ENCODE measurements at regions not wholly inside any gene's neighbourhood (a gene's known extent, or its start where the extent isn't known, plus 50 kb on each side); places are given as distances from the start of the nearest gene placed in this dataset.

- H3K4me1 ChIP-seq (ENCODE audit: control insufficient read depth in 1 of 2, low read depth in 2 of 2), result peaks cover 0 to 12% of the 10 kb centered on the region in 2 donors
- no peak for ATAC-seq (ENCODE audit: insufficient number of reproducible peaks, low FRiP score, low read depth)
- peak overlapping the region in 1 of 2 donors; percentile 21 for H3K27ac ChIP-seq
- H3K36me3 ChIP-seq, result no peaks in the 10 kb centered on the region
- H3K9me3 ChIP-seq, result no peaks in the 10 kb centered on the region
- H3K4me3 ChIP-seq, result peak overlapping the region; percentile 67
- no peaks in the 10 kb centered on the region for H3K27me3 ChIP-seq (replicated peaks; ENCODE audit: insufficient read depth)
- no peak for DNase-seq (ENCODE audit: low spot score)
- TF ChIP-seq, protein P1, sequence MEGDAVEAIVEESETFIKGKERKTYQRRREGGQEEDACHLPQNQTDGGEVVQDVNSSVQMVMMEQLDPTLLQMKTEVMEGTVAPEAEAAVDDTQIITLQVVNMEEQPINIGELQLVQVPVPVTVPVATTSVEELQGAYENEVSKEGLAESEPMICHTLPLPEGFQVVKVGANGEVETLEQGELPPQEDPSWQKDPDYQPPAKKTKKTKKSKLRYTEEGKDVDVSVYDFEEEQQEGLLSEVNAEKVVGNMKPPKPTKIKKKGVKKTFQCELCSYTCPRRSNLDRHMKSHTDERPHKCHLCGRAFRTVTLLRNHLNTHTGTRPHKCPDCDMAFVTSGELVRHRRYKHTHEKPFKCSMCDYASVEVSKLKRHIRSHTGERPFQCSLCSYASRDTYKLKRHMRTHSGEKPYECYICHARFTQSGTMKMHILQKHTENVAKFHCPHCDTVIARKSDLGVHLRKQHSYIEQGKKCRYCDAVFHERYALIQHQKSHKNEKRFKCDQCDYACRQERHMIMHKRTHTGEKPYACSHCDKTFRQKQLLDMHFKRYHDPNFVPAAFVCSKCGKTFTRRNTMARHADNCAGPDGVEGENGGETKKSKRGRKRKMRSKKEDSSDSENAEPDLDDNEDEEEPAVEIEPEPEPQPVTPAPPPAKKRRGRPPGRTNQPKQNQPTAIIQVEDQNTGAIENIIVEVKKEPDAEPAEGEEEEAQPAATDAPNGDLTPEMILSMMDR (IDR thresholded peaks at IDR 0.05), result no peak
Measured at GRCh38 chr3:66154444-66154861, 66.3 kb upstream of the SLC25A26 start.

- DNase-seq (ENCODE audit: low spot score) (no peak), ATAC-seq (ENCODE audit: insufficient number of reproducible peaks, low FRiP score, low read depth) (no peak)
- Histone ChIP-seq H3K4me3 (peak overlapping the region; percentile 67), H3K27ac (peak overlapping the region; percentile 14 to 21), H3K27me3 (replicated peaks; ENCODE audit: insufficient read depth) (no peaks in the 10 kb centered on the region), H3K9me3 (no peaks in the 10 kb centered on the region), H3K36me3 (no peaks in the 10 kb centered on the region), H3K4me1 (ENCODE audit: control insufficient read depth in 1 of 2, low read depth in 2 of 2) (peaks cover 0 to 12% of the 10 kb centered on the region in 2 donors)
- TF ChIP-seq, protein P1 (IDR thresholded peaks at IDR 0.05), result no peak
Measured at GRCh38 chr3:66153481-66154443, 67.0 kb upstream of the SLC25A26 start.

DNA sequence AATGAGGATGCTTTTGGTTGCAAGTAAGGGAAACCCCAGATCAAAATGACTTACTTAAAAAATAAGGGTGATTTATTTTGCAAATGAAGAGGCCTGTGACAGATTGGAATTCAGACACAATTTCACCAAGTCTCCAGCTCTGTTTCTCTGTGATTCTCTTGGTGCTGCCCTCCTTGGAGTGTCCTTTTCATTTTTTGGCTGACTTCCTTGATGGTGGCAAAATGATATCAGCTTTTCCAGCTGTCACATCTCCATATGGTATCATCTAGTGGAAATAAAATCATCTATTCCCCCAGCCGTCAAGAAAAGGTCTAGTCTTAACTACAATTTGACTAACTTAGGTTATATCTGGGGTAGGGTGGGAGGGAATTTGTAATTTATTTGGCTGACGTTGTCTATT is 68.5 kb upstream of the SLC25A26 start:
- TF ChIP-seq, protein P1 (IDR thresholded peaks at IDR 0.05), result no peak
- ATAC-seq (ENCODE audit: insufficient number of reproducible peaks, low FRiP score, low read depth), result no peak
- no peak overlapping the region for H3K27ac ChIP-seq
- H3K27me3 ChIP-seq (replicated peaks; ENCODE audit: insufficient read depth), result no peaks in the 10 kb centered on the region
- H3K4me1 ChIP-seq (ENCODE audit: control insufficient read depth in 1 of 2, low read depth in 2 of 2), result peaks cover 0 to 12% of the 10 kb centered on the region in 2 donors
- DNase-seq (ENCODE audit: low spot score), result no peak
- no peaks in the 10 kb centered on the region for H3K9me3 ChIP-seq
- H3K4me3 ChIP-seq, result no peak overlapping the region
- H3K36me3 ChIP-seq, result no peaks in the 10 kb centered on the region

GRCh38 chr3:66150977-66151376 is 69.8 kb upstream of the SLC25A26 start:
- TF ChIP-seq, protein P1 (IDR thresholded peaks at IDR 0.05), result no peak
- Histone ChIP-seq H3K27ac (no peak overlapping the region), H3K36me3 (no peaks in the 10 kb centered on the region), H3K4me3 (no peak overlapping the region), H3K9me3 (no peaks in the 10 kb centered on the region), H3K4me1 (ENCODE audit: control insufficient read depth in 1 of 2, low read depth in 2 of 2) (peaks cover 0 to 12% of the 10 kb centered on the region in 2 donors), H3K27me3 (replicated peaks; ENCODE audit: insufficient read depth) (no peaks in the 10 kb centered on the region)
- no peak for DNase-seq (ENCODE audit: low spot score)
- ATAC-seq (ENCODE audit: insufficient number of reproducible peaks, low FRiP score, low read depth), result no peak

- DNase-seq (ENCODE audit: low spot score), result no peak
- Histone ChIP-seq H3K27ac (no peak overlapping the region), H3K4me3 (no peak overlapping the region), H3K4me1 (ENCODE audit: control insufficient read depth in 1 of 2, low read depth in 2 of 2) (no peaks in the 10 kb centered on the region), H3K9me3 (no peaks in the 10 kb centered on the region), H3K36me3 (no peaks in the 10 kb centered on the region), H3K27me3 (replicated peaks; ENCODE audit: insufficient read depth) (no peaks in the 10 kb centered on the region)
- no peak for ATAC-seq (ENCODE audit: insufficient number of reproducible peaks, low FRiP score, low read depth)
- TF ChIP-seq, protein P1 (IDR thresholded peaks at IDR 0.05), result no peak
Measured at GRCh38 chr3:66149269-66149668, 71.5 kb upstream of the SLC25A26 start.
